Smooth muscle cell (in vitro differentiated cells): ENCODE measurements at regions not wholly inside any gene's neighbourhood (a gene's known extent, or its start where the extent isn't known, plus 50 kb on each side); places are given as distances from the start of the nearest gene placed in this dataset.
"Not testable (repeated sequence)": the region's sequence is repeated elsewhere in the genome, so short reads cannot be mapped to it uniquely, and the experiment has no call there.

ENCODE experiments used
- DNase-seq: peaks from one replicate; lab custom pipeline; 2025; ENCODE audit not compliant: unreplicated experiment; lab: John Stamatoyannopoulos, UW
- H2AFZ ChIP-seq: fragments of 200-600 bp; sonication (generic); 2 replicates; pipeline ENCODE4 v1.6.0; 2016; ENCODE audit warnings: antibody characterized with exemption, low read depth, mild to moderate bottlenecking
- H3F3A ChIP-seq: fragments of 200-600 bp; sonication (generic); 2 replicates; pipeline ENCODE4 v1.6.0; 2017; ENCODE audit warnings: antibody characterized with exemption, low read depth
- H3K27ac ChIP-seq: fragments of 200-600 bp; sonication (generic); 2 replicates; pipeline ENCODE4 v1.5.1; 2016; ENCODE audit warnings: low read depth, mild to moderate bottlenecking
- H3K27me3 ChIP-seq: fragments of 200-600 bp; sonication (generic); 2 replicates; pipeline ENCODE4 v1.6.1; 2016; ENCODE audit warnings: low read depth, mild to moderate bottlenecking
- H3K36me3 ChIP-seq: fragments of 200-600 bp; sonication (generic); 2 replicates; pipeline ENCODE4 v1.5.1; 2016; ENCODE audit warnings: low read depth
- H3K4me1 ChIP-seq: fragments of 200-600 bp; sonication (generic); 2 replicates; pipeline ENCODE4 v1.5.1; 2016; ENCODE audit warnings: low read depth
- H3K4me2 ChIP-seq: fragments of 200-600 bp; sonication (generic); 2 replicates; pipeline ENCODE4 v1.6.0; 2016; ENCODE audit warnings: mild to moderate bottlenecking
- H3K4me3 ChIP-seq: fragments of 200-600 bp; sonication (generic); 2 replicates; pipeline ENCODE4 v1.5.1; 2016; ENCODE audit warnings: mild to moderate bottlenecking
- H3K79me2 ChIP-seq: fragments of 200-600 bp; sonication (generic); 2 replicates; pipeline ENCODE4 v1.6.0; 2016; ENCODE audit warnings: low read depth, mild to moderate bottlenecking
- H3K9ac ChIP-seq: fragments of 200-600 bp; sonication (generic); 2 replicates; pipeline ENCODE4 v1.6.0; 2016; ENCODE audit warnings: low read depth
- H3K9me3 ChIP-seq: fragments of 200-600 bp; sonication (generic); replicated peaks from 2 replicates; pipeline ENCODE4 v1.5.1; 2016; ENCODE audit warnings: low read depth
- H4K20me1 ChIP-seq: fragments of 200-600 bp; sonication (generic); 2 replicates; pipeline ENCODE4 v1.6.0; 2016; ENCODE audit warnings: low read depth
- WGBS: methylation state at CpG from one replicate; pipeline ENCODE4 v1.1.7; 2016; ENCODE audit warnings: low lambda C conversion rate; 5-methylcytosine and 5-hydroxymethylcytosine counted together
- TF ChIP-seq, protein P1 (sequence below): fragments of 200-600 bp; sonication (generic); IDR thresholded peaks from 2 replicates; pipeline ENCODE4 v1.5.1; 2017; ENCODE audit warnings: borderline replicate concordance, mild to moderate bottlenecking, antibody characterized with exemption; ENCODE audit not compliant: insufficient read depth, poor library complexity, severe bottlenecking

DNA sequence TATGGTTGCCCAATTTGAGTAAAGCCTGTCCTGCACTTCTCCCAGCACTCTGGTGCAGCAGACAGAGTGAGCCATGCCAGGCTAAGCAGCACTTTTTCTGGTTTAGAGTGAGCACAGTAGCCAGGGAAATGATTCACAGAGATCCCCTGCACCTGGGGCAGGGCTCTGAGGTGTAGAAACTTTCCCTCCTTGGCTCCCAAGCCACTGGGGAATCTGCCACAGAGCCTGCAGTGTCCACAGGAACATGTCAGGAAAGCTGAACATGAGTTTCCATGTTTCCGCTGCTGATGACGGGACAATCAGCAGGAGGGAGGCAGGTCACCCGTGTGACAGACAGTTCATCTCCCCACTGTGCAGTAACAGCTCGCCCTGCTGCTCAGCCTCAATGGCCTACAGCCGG is 429.9 kb upstream of the B3GAT1 start:
- WGBS = 81% methylated on average over 5 of the region's 5 CpGs
- peaks cover 10% of the 10 kb centered on the region for H3K27me3 ChIP-seq
- no peaks in the 10 kb centered on the region for H3K4me1 ChIP-seq
- H2AFZ ChIP-seq = no peak overlapping the region
- no peak overlapping the region for H3K4me3 ChIP-seq
- H3K4me2 ChIP-seq = no peak overlapping the region
- no peaks in the 10 kb centered on the region for H3F3A ChIP-seq
- H3K27ac ChIP-seq = no peak overlapping the region
- H4K20me1 ChIP-seq = no peaks in the 10 kb centered on the region
- TF ChIP-seq, protein P1, sequence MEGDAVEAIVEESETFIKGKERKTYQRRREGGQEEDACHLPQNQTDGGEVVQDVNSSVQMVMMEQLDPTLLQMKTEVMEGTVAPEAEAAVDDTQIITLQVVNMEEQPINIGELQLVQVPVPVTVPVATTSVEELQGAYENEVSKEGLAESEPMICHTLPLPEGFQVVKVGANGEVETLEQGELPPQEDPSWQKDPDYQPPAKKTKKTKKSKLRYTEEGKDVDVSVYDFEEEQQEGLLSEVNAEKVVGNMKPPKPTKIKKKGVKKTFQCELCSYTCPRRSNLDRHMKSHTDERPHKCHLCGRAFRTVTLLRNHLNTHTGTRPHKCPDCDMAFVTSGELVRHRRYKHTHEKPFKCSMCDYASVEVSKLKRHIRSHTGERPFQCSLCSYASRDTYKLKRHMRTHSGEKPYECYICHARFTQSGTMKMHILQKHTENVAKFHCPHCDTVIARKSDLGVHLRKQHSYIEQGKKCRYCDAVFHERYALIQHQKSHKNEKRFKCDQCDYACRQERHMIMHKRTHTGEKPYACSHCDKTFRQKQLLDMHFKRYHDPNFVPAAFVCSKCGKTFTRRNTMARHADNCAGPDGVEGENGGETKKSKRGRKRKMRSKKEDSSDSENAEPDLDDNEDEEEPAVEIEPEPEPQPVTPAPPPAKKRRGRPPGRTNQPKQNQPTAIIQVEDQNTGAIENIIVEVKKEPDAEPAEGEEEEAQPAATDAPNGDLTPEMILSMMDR = no peak
- H3K9me3 ChIP-seq = no peaks in the 10 kb centered on the region
- no peaks in the 10 kb centered on the region for H3K79me2 ChIP-seq
- no peak overlapping the region for H3K9ac ChIP-seq
- DNase-seq = no peak
- no peaks in the 10 kb centered on the region for H3K36me3 ChIP-seq

- H2AFZ ChIP-seq = no peak overlapping the region
- H4K20me1 ChIP-seq = no peaks in the 10 kb centered on the region
- H3K4me2 ChIP-seq = no peak overlapping the region
- 78% methylated on average over 5 of the region's 5 CpGs for WGBS
- H3K9me3 ChIP-seq = no peaks in the 10 kb centered on the region
- H3F3A ChIP-seq = no peaks in the 10 kb centered on the region
- no peaks in the 10 kb centered on the region for H3K79me2 ChIP-seq
- H3K4me3 ChIP-seq = no peak overlapping the region
- no peaks in the 10 kb centered on the region for H3K4me1 ChIP-seq
- peaks cover 10% of the 10 kb centered on the region for H3K27me3 ChIP-seq
- no peak overlapping the region for H3K27ac ChIP-seq
- DNase-seq = no peak
- H3K36me3 ChIP-seq = no peaks in the 10 kb centered on the region
- H3K9ac ChIP-seq = no peak overlapping the region
- TF ChIP-seq, protein P1 = no peak
Measured at GRCh38 chr11:134841411-134841810, 429.4 kb upstream of the B3GAT1 start.

GRCh38 chr11:134840945-134841344 is 428.9 kb upstream of the B3GAT1 start:
- H3K4me1 ChIP-seq = no peaks in the 10 kb centered on the region
- no peak overlapping the region for H2AFZ ChIP-seq
- no peak overlapping the region for H3K9ac ChIP-seq
- no peak overlapping the region for H3K4me2 ChIP-seq
- no peak for DNase-seq
- TF ChIP-seq, protein P1 = no peak
- H3K79me2 ChIP-seq = no peaks in the 10 kb centered on the region
- H3K27ac ChIP-seq = no peak overlapping the region
- H4K20me1 ChIP-seq = no peaks in the 10 kb centered on the region
- 90% methylated on average over 7 of the region's 7 CpGs for WGBS
- H3K36me3 ChIP-seq = no peaks in the 10 kb centered on the region
- H3F3A ChIP-seq = no peaks in the 10 kb centered on the region
- no peaks in the 10 kb centered on the region for H3K9me3 ChIP-seq
- no peak overlapping the region for H3K4me3 ChIP-seq
- peaks cover 10% of the 10 kb centered on the region for H3K27me3 ChIP-seq

- H3F3A ChIP-seq, H3K79me2 ChIP-seq, H4K20me1 ChIP-seq, H3K4me2 ChIP-seq, H3K4me1 ChIP-seq, H3K9me3 ChIP-seq, H3K4me3 ChIP-seq, H3K36me3 ChIP-seq, H2AFZ ChIP-seq, DNase-seq, H3K9ac ChIP-seq, H3K27ac ChIP-seq, H3K27me3 ChIP-seq: not testable (repeated sequence)
- WGBS = 46% methylated on average over 4 of the region's 4 CpGs
Measured at GRCh38 chr11:134840165-134840564, 428.1 kb upstream of the B3GAT1 start.
